Mesendoderm (in vitro differentiated cells): ENCODE measurements at regions not wholly inside any gene's neighbourhood (a gene's known extent, or its start where the extent isn't known, plus 50 kb on each side); places are given as distances from the start of the nearest gene placed in this dataset.
"Not testable (repeated sequence)": the region's sequence is repeated elsewhere in the genome, so short reads cannot be mapped to it uniquely, and the experiment has no call there.

Source experiments
- DNase-seq: peaks from one replicate; pipeline ENCODE4 v3.0.0; 2013
- H2AK5ac ChIP-seq: 2 replicates; pipeline ENCODE4 v1.6.1; 2013; ENCODE audit warnings: low read length, inconsistent platforms
- H2BK120ac ChIP-seq: 2 replicates; pipeline ENCODE4 v1.6.1; 2013; ENCODE audit warnings: low read depth, mild to moderate bottlenecking, low read length, moderate library complexity, mixed read lengths
- H2BK15ac ChIP-seq: replicated peaks from 2 replicates; pipeline ENCODE4 v1.6.1; 2013; ENCODE audit warnings: low read depth, mild to moderate bottlenecking, moderate library complexity
- H2BK5ac ChIP-seq: 2 replicates; pipeline ENCODE4 v1.6.1; 2013; ENCODE audit warnings: low read length, inconsistent platforms
- H3K18ac ChIP-seq: 2 replicates; pipeline ENCODE4 v1.6.1; 2013; ENCODE audit warnings: mild to moderate bottlenecking, low read length, mixed read lengths
- H3K23ac ChIP-seq: one replicate; pipeline ENCODE4 v1.6.1; 2013; ENCODE audit warnings: low read length
- H3K27ac ChIP-seq: 2 replicates; pipeline ENCODE4 v1.5.1; 2013; ENCODE audit warnings: low read depth, mild to moderate bottlenecking, inconsistent platforms, low read length, moderate library complexity
- H3K27me3 ChIP-seq: 2 replicates; pipeline ENCODE4 v1.6.1; 2013; ENCODE audit warnings: low read length, control low read depth, mild to moderate bottlenecking, inconsistent platforms; ENCODE audit not compliant: insufficient read depth, poor library complexity
- H3K36me3 ChIP-seq: 2 replicates; pipeline ENCODE4 v1.6.1; 2013; ENCODE audit warnings: low read length, inconsistent platforms; ENCODE audit not compliant: control insufficient read depth, insufficient read depth
- H3K4ac ChIP-seq: one replicate; pipeline ENCODE4 v1.6.1; 2013; ENCODE audit warnings: low read depth, mild to moderate bottlenecking, low read length, moderate library complexity
- H3K4me1 ChIP-seq: 2 replicates; pipeline ENCODE4 v1.6.1; 2013; ENCODE audit warnings: low read depth, low read length, inconsistent platforms; ENCODE audit not compliant: control insufficient read depth
- H3K4me2 ChIP-seq: 2 replicates; pipeline ENCODE4 v1.6.1; 2013; ENCODE audit warnings: low read length
- H3K4me3 ChIP-seq: 2 replicates; pipeline ENCODE4 v1.5.1; 2013; ENCODE audit warnings: mild to moderate bottlenecking, low read length
- H3K56ac ChIP-seq: one replicate; pipeline ENCODE4 v1.6.1; 2013; ENCODE audit warnings: low read length
- H3K79me1 ChIP-seq: 2 replicates; pipeline ENCODE4 v1.6.1; 2013; ENCODE audit warnings: low read length, inconsistent platforms
- H3K79me2 ChIP-seq: 2 replicates; pipeline ENCODE4 v1.6.1; 2013; ENCODE audit warnings: mild to moderate bottlenecking, low read length; ENCODE audit not compliant: control insufficient read depth, insufficient read depth
- H3K9ac ChIP-seq: 2 replicates; pipeline ENCODE4 v1.6.1; 2013; ENCODE audit warnings: low read length, inconsistent platforms
- H4K5ac ChIP-seq: one replicate; pipeline ENCODE4 v1.6.1; 2013; ENCODE audit warnings: low read length
- H4K8ac ChIP-seq: one replicate; pipeline ENCODE4 v1.6.1; 2013; ENCODE audit warnings: low read depth, mild to moderate bottlenecking, control low read depth, low read length, moderate library complexity
- WGBS: extraction: QIAGEN DNeasy Blood & Tissue Kit; methylation state at CpG from one replicate; pipeline ENCODE4 v1.1.7; 2013; ENCODE audit warnings: low lambda C conversion rate, missing lambda C conversion rate; ENCODE audit not compliant: insufficient coverage; ENCODE audit errors: extremely low coverage; 5-methylcytosine and 5-hydroxymethylcytosine counted together

DNA sequence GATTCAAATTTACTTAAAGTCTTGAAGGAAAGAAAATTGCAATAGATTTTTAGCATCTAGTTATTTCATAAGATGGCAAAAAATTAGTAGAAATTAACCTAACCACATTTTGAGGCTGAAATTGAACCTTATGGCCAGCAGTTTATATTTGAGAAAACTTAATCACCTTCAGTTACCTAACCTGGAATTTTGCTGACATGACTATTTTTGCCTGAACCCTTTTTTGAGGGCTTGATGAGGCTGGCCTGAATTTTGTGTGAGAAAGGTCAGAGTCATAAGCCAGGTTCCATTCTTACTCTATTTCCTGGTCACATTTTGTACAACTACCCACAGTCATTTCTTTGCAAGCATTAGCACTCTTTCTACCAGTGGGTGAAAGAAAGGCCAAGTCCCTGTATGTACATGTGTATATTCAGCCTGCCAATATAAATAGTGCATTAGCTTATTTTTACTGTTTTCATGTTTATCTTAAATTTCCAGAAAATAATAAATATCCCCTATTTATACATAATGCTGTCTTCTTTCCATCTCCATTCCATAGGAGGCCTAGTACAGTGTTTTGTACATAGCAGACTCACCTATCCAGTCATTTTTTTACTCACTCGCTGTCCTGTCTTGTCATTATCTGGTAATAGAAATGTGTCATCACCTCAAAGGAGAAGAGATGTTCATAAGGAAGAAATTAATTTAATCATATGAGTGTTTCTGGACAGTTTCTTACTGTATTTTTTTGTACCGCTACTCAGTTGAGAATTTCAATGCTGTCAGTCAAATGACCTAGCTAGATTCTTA lies 108.4 kb upstream of the SGCD start:
- H3K56ac ChIP-seq = no peak overlapping the region
- no peak overlapping the region for H2AK5ac ChIP-seq
- no peaks in the 10 kb centered on the region for H3K79me1 ChIP-seq
- no peak overlapping the region for H3K18ac ChIP-seq
- H2BK15ac ChIP-seq = no peak overlapping the region
- no peak overlapping the region for H4K8ac ChIP-seq
- H3K9ac ChIP-seq = no peak overlapping the region
- no peak for DNase-seq
- H3K27me3 ChIP-seq = no peaks in the 10 kb centered on the region
- no CpG with 5 or more reads among the region's 2 CpGs for WGBS
- H3K4me2 ChIP-seq = no peak overlapping the region
- H3K79me2 ChIP-seq = no peaks in the 10 kb centered on the region
- H3K4me1 ChIP-seq = no peaks in the 10 kb centered on the region
- no peak overlapping the region for H2BK5ac ChIP-seq
- H3K4ac ChIP-seq = no peak overlapping the region
- H3K36me3 ChIP-seq = no peaks in the 10 kb centered on the region
- no peak overlapping the region for H4K5ac ChIP-seq
- no peak overlapping the region for H3K27ac ChIP-seq
- no peak overlapping the region for H3K23ac ChIP-seq
- H3K4me3 ChIP-seq = no peak overlapping the region
- no peak overlapping the region for H2BK120ac ChIP-seq

DNA sequence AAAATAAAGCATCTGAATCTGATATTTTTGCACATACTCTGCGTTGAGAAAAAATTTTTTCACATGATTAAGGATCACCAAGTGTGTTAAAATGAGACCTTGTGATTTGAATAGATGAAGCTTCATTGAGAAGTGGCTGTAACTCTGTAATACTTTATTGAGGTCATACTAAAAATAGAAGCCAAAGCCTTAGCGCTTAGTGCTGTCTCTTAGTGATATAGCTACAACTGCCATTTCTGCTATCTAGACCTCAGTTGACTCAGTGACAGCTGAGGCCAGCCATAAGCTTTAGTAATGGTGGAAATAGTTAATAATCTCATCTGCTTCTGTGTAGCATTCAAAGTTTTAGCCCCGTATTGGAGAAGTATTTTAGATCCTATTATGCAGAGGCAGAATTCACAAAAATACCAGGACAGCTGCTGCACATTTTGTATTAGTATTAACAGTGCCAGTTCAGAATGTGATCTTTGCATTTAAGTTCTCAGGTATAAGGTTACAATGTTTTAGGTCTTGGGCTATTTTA lies 107.4 kb upstream of the SGCD start:
- H3K27ac ChIP-seq = no peak overlapping the region
- no CpG with 5 or more reads among the region's 3 CpGs for WGBS

DNA sequence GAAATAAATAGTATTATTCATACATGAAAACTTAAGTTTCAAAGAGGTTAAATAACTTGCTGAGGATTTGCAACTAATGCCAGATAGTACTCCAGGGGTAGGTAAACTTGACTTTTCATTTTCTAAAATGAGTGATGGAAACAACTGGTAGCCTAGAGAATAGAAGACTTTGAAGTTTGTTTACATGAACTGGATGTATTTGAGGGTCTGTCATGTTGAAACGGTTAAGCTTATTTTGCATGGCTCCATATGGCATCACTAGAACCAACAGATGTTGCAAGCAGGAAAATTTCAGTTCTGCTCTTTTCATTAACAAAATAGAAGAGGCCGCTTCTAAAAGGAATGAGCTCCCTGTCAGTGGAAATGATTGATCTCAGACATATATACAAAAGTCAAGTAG lies 105.1 kb upstream of the SGCD start:
- Histone ChIP-seq H4K8ac (no peak overlapping the region), H2BK120ac (no peak overlapping the region), H3K36me3 (no peaks in the 10 kb centered on the region), H3K27ac (no peak overlapping the region), H3K4me3 (no peak overlapping the region), H3K27me3 (no peaks in the 10 kb centered on the region), H2BK5ac (no peak overlapping the region), H3K23ac (no peak overlapping the region), H3K4me2 (no peak overlapping the region), H3K79me1 (no peaks in the 10 kb centered on the region), H3K79me2 (no peaks in the 10 kb centered on the region), H2BK15ac (no peak overlapping the region), H3K4me1 (no peaks in the 10 kb centered on the region), H3K9ac (no peak overlapping the region), H3K4ac (no peak overlapping the region), H4K5ac (no peak overlapping the region), H3K18ac (no peak overlapping the region), H2AK5ac (no peak overlapping the region), H3K56ac (no peak overlapping the region)
- no CpG with 5 or more reads among the region's 2 CpGs for WGBS
- no peak for DNase-seq

More for the DNA sequence above, 107.4 kb upstream of the SGCD start:
- Histone ChIP-seq H3K4ac (no peak overlapping the region), H3K27me3 (no peaks in the 10 kb centered on the region), H3K79me2 (no peaks in the 10 kb centered on the region), H3K18ac (no peak overlapping the region), H3K4me2 (no peak overlapping the region), H3K79me1 (no peaks in the 10 kb centered on the region), H4K8ac (no peak overlapping the region), H4K5ac (no peak overlapping the region), H3K4me1 (no peaks in the 10 kb centered on the region), H3K56ac (no peak overlapping the region), H3K4me3 (no peak overlapping the region), H2AK5ac (no peak overlapping the region), H2BK120ac (no peak overlapping the region), H3K9ac (no peak overlapping the region), H3K36me3 (no peaks in the 10 kb centered on the region), H3K23ac (no peak overlapping the region), H2BK5ac (no peak overlapping the region), H2BK15ac (no peak overlapping the region)
- no peak for DNase-seq

DNA sequence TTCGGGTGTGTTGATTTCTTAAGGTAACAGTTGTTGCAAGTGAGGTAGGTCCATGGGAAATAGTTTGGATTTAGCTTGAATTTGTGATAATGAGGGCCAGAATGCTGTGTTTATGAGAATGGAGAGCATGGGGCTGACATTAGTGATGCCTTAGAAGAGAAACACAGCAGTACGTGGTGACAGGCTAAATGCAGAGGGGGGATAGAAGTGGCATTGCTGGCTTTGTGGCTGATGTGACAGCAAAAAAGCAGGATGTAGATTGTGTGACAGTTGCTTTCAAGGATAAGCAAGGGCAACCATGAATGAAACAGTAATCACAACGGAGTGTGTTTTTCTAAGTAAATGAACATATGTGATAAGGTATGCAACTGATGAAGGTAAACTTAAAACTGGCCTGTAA lies 103.4 kb upstream of the SGCD start:
- Histone ChIP-seq H3K4me2 (no peak overlapping the region), H3K27me3 (no peaks in the 10 kb centered on the region), H4K8ac (no peak overlapping the region), H3K4ac (no peak overlapping the region), H3K79me2 (no peaks in the 10 kb centered on the region), H2AK5ac (no peak overlapping the region), H3K23ac (no peak overlapping the region), H2BK120ac (no peak overlapping the region), H3K4me3 (no peak overlapping the region), H3K79me1 (no peaks in the 10 kb centered on the region), H4K5ac (no peak overlapping the region), H2BK15ac (no peak overlapping the region), H3K4me1 (no peaks in the 10 kb centered on the region), H3K56ac (no peak overlapping the region), H3K9ac (no peak overlapping the region), H2BK5ac (no peak overlapping the region), H3K36me3 (no peaks in the 10 kb centered on the region), H3K18ac (no peak overlapping the region), H3K27ac (no peak overlapping the region)
- no peak for DNase-seq
- WGBS = no CpG with 5 or more reads among the region's 3 CpGs

DNA sequence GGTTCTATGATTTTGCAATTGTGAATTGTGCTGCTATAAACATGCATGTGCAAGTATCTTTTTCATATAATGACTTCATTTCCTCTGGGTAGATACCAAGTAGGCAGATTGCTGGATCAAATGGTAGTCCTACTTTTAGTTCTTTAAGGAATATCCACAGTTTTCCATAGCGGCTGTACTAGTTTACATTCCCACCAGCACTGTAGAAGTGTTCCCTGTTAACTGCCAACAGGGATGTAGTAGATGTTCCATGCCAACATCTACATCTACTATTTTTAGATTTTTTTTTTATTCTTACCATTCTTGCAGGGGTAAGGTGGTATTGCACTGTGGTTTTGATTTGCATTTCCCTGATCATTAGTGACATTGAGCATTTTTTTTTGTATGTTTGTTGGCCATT lies 100.5 kb upstream of the SGCD start:
- H3K36me3 ChIP-seq, H4K5ac ChIP-seq, H3K56ac ChIP-seq, H2BK15ac ChIP-seq, H3K4me3 ChIP-seq, H3K79me1 ChIP-seq, H3K27ac ChIP-seq, H2BK120ac ChIP-seq, H3K4me1 ChIP-seq, H2BK5ac ChIP-seq, H3K4ac ChIP-seq, H3K4me2 ChIP-seq, H3K18ac ChIP-seq, H3K27me3 ChIP-seq, H4K8ac ChIP-seq, H3K9ac ChIP-seq, H3K23ac ChIP-seq, H3K79me2 ChIP-seq, DNase-seq, H2AK5ac ChIP-seq: not testable (repeated sequence)
- no CpG with 5 or more reads among the region's 1 CpG for WGBS

DNA sequence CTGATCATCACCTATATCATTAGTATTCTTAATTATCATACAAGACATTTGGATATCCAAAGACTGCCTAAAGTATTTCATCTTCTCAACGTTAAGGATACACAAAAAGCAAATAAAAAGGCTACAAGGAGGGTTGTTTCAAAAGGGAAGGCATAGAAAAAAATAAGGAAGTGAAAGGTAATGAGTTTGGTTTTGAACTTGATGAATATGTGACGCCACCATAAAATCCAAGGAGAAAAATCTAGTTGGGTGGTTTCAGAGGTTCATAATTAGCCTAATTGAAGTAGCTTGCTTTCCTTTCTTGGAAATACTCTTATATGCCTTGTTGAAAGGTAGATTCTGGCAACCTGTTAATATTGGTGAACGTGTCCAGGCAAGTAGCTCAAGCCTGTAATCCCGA lies 96.1 kb upstream of the SGCD start:
- Histone ChIP-seq H3K79me2 (no peaks in the 10 kb centered on the region), H3K23ac (no peak overlapping the region), H3K18ac (no peak overlapping the region), H3K36me3 (no peaks in the 10 kb centered on the region), H3K27ac (no peak overlapping the region), H3K4me3 (no peak overlapping the region), H4K5ac (no peak overlapping the region), H3K27me3 (no peaks in the 10 kb centered on the region), H2BK15ac (no peak overlapping the region), H2BK5ac (no peak overlapping the region), H4K8ac (no peak overlapping the region), H3K4me1 (no peaks in the 10 kb centered on the region), H2BK120ac (no peak overlapping the region), H3K4ac (no peak overlapping the region), H3K9ac (no peak overlapping the region), H3K79me1 (no peaks in the 10 kb centered on the region), H3K56ac (no peak overlapping the region), H2AK5ac (no peak overlapping the region), H3K4me2 (no peak overlapping the region)
- no CpG with 5 or more reads among the region's 4 CpGs for WGBS
- no peak for DNase-seq
